ENCODE measurements at regions not wholly inside any gene's neighbourhood (a gene's known extent, or its start where the extent isn't known, plus 50 kb on each side); places are given as distances from the start of the nearest gene placed in this dataset.

DNA sequence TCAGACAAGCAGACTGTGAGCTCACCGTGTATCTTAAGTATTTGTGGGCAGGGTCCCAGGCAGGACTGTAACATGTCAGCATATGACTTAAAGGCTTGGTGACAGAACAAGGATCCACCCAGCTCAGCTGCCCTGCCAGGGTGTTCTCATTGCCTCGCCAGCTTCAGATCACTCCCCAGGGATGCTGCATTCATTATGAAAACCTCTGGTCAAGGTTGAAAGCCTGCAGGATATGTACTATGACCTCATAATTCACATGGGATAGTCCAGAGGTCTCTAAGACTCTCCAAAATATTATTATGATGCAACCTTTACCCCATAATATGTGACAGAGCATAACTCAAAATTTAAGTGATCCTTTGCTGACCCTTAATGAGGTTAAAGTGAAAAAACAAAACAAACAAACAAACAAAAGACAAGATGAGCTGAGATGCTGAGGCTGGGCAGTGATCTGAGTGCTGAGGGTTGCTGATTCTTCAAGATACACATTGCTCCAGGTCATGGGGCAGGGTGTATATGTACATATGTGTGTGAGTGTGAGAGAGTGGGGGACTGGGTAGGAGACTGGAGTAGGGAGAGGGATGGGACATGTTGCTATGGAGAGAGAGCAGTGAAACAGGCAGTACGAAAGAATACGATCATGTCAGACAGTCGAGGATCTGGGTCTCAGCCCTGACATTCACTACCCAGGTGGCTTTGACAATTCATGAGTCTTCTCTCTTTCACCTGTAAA is 98.8 kb upstream of the DUSP10 start:
- intact Hi-C loops (cut with DNase I; ENCODE audit: low total_unique reads): no loop called here
- Histone ChIP-seq H3K9me3 (no peaks in the 10 kb centered on the region), H3K4me1 (peaks cover 0 to under 1% (median 0%) of the 10 kb centered on the region in 4 donors), H3K27me3 (no peaks in the 10 kb centered on the region), H3K27ac (no peak overlapping the region), H3K4me3 (no peak overlapping the region), H3K36me3 (no peaks in the 10 kb centered on the region)
- 77 to 79% methylated on average over 4 to 5 of the region's 5 CpGs for WGBS, 2 donors (ENCODE audit: low coverage in 1 of 2)
- in situ Hi-C loops (cut with MboI; ENCODE audit: low pct_ligation_motif_present in 1 of 4, low pct_unique_long_range_greater_than_20kb in 1 of 4, low sequenced_read_pairs in 3 of 4): no loop called here
- TF ChIP-seq EP300 (IDR thresholded peaks at IDR 0.05; ENCODE audit: low read depth): no peak
- TF ChIP-seq CTCF (IDR thresholded peaks at IDR 0.05): no peak
- no peak for TF ChIP-seq POLR2AphosphoS5 (IDR thresholded peaks at IDR 0.05)
- no peak for TF ChIP-seq POLR2A (IDR thresholded peaks at IDR 0.05)
- no peak for DNase-seq

GRCh38 chr1:221839782-221840395 is 98.0 kb upstream of the DUSP10 start:
- in situ Hi-C loops (cut with MboI; ENCODE audit: low pct_ligation_motif_present in 1 of 4, low pct_unique_long_range_greater_than_20kb in 1 of 4, low sequenced_read_pairs in 3 of 4): no loop called here
- no peak overlapping the region for H3K27ac ChIP-seq
- WGBS, 2 donors (ENCODE audit: low coverage in 1 of 2): 63% methylated on average over 7 of the region's 7 CpGs; no CpG with 5 or more reads in 1 of the 2 donors

DNA sequence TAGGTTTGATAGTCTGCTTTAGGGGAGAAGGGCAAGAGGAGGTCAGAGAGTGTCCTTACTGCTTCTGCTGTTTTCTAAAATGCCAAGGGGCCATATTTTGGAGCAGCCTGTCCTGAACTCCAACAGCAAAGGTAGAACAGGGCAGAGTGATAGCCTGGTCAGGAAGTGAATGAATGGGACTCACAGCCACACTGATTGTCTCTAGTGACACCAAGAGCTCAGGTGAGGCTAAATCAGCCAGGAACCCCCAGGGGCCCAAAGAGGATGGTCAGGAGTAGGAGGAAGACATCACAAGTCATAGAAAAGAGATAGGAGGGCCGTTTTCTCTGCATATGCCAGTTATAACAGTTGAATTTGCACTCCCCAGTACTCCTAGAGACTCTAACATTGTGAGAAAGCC is 97.4 kb upstream of the DUSP10 start:
- Histone ChIP-seq H3K4me1 (no peaks in the 10 kb centered on the region), H3K4me3 (no peak overlapping the region), H3K27me3 (no peaks in the 10 kb centered on the region), H3K9me3 (no peaks in the 10 kb centered on the region), H3K27ac (no peak overlapping the region), H3K36me3 (no peaks in the 10 kb centered on the region)
- no peak for DNase-seq
- intact Hi-C loops (cut with DNase I; ENCODE audit: low total_unique reads) (no loop called here), in situ Hi-C loops (cut with MboI; ENCODE audit: low pct_ligation_motif_present in 1 of 4, low pct_unique_long_range_greater_than_20kb in 1 of 4, low sequenced_read_pairs in 3 of 4) (no loop called here)
- TF ChIP-seq POLR2AphosphoS5 (IDR thresholded peaks at IDR 0.05): no peak
- TF ChIP-seq EP300 (IDR thresholded peaks at IDR 0.05; ENCODE audit: low read depth): no peak
- no peak for TF ChIP-seq CTCF (IDR thresholded peaks at IDR 0.05)
- no peak for TF ChIP-seq POLR2A (IDR thresholded peaks at IDR 0.05)
- 79% methylated on average over 1 of the region's 1 CpG; no CpG with 5 or more reads in 1 of the 2 donors for WGBS, 2 donors (ENCODE audit: low coverage in 1 of 2)

More at GRCh38 chr1:221839782-221840395, 98.0 kb upstream of the DUSP10 start:
- H3K4me1 ChIP-seq: no peaks in the 10 kb centered on the region
- DNase-seq: peak; percentile 39
- H3K4me3 ChIP-seq: no peak overlapping the region
- no peaks in the 10 kb centered on the region for H3K9me3 ChIP-seq
- TF ChIP-seq EP300 (IDR thresholded peaks at IDR 0.05; ENCODE audit: low read depth) (no peak), POLR2A (IDR thresholded peaks at IDR 0.05) (no peak)
- no peaks in the 10 kb centered on the region for H3K27me3 ChIP-seq
- no peaks in the 10 kb centered on the region for H3K36me3 ChIP-seq
- intact Hi-C loops (cut with DNase I; ENCODE audit: low total_unique reads): no loop called here

- no peak overlapping the region for H3K4me3 ChIP-seq
- no peaks in the 10 kb centered on the region for H3K36me3 ChIP-seq
- in situ Hi-C loops (cut with MboI; ENCODE audit: low pct_ligation_motif_present in 1 of 4, low pct_unique_long_range_greater_than_20kb in 1 of 4, low sequenced_read_pairs in 3 of 4) (no loop called here), intact Hi-C loops (cut with DNase I; ENCODE audit: low total_unique reads) (no loop called here)
- H3K9me3 ChIP-seq: no peaks in the 10 kb centered on the region
- DNase-seq: no peak
- H3K27me3 ChIP-seq: no peaks in the 10 kb centered on the region
- WGBS, 2 donors (ENCODE audit: low coverage in 1 of 2): 80 to 83% methylated on average over 7 to 8 of the region's 8 CpGs
- no peak for TF ChIP-seq POLR2A (IDR thresholded peaks at IDR 0.05)
- no peak for TF ChIP-seq EP300 (IDR thresholded peaks at IDR 0.05; ENCODE audit: low read depth)
- TF ChIP-seq POLR2AphosphoS5 (IDR thresholded peaks at IDR 0.05): no peak
- no peak for TF ChIP-seq CTCF (IDR thresholded peaks at IDR 0.05)
- no peak overlapping the region for H3K27ac ChIP-seq
- peaks cover 0 to 1% (median 0%) of the 10 kb centered on the region in 4 donors for H3K4me1 ChIP-seq
These were observed 96.0 kb upstream of the DUSP10 start for GRCh38 chr1:221837896-221838295.
